Activated effector memory CD4-positive, alpha-beta T cell treated with anti-CD3 and anti-CD28 coated beads, Interleukin-2, amount 50 U/mL, for 16 hours (primary cell): ENCODE measurements at regions not wholly inside any gene's neighbourhood (a gene's known extent, or its start where the extent isn't known, plus 50 kb on each side); places are given as distances from the start of the nearest gene placed in this dataset.
"Not testable (repeated sequence)": the region's sequence is repeated elsewhere in the genome, so short reads cannot be mapped to it uniquely, and the experiment has no call there.

Experiments used
- DNase-seq: peaks from one replicate; pipeline ENCODE4 v3.0.0-alpha.2; 2020

DNA sequence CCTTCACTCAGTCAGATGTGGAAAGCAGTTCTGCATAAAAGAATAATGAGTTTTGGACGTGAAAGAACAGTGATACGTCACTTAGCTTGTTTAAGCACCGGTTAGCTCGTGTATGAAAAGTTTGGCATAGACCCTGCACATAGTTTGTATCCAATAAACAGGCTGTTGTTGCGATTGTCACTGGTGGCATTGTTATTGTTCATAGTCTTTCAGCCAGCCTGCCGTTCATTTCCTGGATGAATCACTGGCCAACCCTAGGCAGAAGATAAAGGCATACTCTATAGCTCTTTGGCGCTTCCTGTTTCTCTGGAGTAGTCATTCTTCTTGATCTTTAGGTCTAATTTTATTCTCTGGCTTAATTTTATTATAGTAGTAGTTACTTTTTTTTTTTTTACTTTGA, 57.8 kb upstream of the ANKRD30A start:
- no peak for DNase-seq

DNA sequence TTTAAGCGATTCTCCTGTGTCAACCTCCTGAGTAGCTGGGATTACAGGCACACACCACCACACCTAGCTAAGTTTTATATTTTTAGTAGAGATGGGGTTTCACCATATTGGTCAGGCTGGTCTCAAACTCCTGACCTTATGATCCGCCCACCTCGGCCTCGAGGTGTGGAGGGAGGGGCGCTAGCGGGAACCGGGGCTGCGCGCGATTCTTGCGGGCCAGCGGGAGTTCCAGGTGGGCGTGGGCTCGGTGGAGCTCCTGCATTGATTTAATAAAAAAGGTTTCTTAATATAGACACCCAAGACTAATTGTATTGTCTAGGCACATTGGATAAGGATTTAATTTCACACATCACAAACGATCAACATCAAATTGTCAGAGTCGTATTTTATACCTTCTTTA, 63.1 kb upstream of the ANKRD30A start:
- DNase-seq = not testable (repeated sequence)

DNA sequence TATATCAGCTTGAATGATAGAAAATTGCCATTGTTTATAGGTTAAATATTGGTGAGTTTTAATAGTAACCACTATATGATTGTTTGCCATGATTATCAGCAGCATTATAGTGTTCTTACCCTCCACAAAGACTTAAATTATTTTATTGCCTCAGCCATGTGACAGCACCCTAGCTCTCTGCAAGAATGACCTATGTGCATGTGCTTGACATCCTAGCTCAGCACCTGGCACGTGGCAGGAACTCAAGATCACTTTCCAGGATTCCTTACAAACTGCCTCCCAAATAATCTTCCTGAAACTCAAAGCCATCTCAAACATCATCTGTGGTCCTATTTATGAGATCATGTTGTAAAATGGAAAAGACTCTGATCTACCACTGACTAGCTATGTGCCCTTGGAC, 68.1 kb upstream of the ANKRD30A start:
- no peak for DNase-seq

DNA sequence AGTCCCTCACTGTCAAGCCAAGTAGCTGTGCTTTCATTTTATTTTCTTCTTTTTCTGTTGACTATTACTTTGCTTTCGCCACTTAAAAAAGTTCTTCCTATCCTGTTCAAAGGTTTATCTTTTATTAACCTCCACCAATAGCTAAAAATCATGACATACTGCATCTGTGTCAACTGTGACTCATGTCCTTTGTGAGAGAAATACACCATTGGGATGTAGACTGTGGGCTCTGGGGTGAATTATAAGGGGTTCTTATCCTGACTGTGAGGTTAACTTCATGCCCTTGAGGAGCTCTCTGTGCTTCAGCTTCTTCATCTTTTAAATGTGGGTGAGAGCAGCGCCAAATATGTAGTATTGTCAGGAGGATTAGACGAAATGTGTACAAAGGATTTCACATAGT, 71.9 kb upstream of the ANKRD30A start:
- no peak for DNase-seq

DNA sequence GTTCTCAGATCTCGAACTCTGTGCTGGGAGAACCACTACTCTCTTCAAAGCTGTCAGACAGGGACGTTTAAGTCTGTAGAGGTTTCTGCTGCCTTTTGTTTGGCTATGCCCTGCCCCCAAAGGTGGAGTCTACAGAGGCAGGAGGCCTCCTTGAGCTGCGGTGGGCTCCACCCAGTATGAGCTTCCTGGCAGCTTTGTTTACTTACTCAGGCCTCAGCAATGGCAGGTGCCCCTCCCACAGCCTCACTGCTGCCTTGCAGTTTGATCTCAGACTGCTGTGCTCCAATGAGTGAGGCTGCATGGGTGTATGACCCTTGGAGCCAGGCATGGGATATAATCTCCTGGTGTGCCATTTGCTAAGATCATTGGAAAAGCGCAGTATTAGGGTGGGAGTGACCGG, 75.4 kb upstream of the ANKRD30A start:
- not testable (repeated sequence) for DNase-seq

DNA sequence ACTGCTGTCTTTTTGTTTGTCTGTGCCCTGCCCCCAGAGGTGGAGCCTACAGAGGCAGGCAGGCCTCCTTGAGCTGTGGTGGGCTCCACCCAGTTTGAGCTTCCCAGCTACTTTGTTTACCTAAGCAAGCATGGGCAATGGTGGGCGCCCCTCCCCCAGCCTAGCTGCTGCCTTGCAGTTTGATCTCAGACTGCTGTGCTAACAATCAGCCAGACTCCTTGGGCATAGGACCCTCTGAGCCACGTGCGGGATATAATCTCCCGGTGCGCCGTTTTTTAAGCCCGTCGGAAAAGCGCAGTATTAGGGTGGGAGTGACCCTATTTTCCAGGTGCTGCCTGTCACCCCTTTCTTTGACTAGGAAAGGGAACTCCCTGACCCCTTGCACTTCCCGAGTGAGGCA, 81.1 kb upstream of the ANKRD30A start:
- not testable (repeated sequence) for DNase-seq

DNA sequence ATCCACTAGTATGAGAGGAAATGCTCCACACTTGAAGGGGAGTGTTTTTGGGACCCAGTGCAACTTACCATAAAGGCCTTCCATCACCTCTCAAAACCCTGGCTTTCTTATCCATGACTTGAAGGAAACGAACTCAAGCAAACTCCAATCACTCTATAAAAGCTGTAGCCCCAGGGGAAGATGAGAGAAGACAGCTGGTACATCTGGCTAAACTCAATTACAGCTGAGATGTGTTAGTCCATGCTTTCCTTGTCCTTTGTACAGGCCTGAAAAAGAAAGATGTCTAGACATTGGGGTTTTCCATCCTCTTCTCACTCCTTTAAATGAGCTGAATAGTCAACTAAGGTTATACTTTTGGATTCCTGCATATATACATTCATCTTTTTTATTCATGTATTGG, 89.5 kb upstream of the ANKRD30A start:
- no peak for DNase-seq

DNA sequence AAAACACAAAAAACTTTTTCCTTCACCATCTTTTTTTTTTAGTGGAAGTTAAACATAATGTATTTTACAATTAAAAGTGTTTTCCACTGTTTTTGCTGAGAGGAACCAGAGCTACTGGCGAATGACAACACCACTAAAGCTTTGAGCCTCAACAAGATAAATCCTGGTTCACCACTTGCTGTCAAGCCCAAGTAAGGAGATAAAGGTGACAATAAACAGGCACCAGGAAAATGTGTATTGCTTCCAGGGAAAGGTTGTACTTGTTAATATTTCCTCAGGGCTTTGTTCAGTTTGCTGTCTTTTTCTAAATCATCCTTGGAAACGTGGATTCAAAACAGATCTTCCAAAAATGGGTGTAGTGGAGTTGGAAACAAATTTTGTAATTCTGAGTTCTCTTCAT, 109.9 kb upstream of the ANKRD30A start:
- DNase-seq = no peak

DNA sequence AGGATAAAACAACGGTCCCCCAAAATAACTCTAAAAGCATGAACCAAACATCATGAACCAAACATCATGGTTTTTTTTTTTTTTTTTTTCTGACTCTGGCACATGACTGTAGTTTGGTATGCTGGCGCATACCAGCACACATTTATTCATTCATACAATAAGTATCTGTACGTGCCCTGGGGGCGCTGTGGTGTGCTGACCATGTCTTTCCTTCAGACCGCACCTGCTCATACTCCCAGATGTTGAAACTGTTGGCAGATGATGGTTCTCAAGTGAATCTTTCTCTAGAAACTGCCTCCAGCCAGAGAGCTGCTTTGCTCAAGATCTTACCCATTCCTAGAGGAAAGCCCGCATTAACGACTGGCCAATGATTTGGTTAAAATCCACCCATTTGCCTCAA, 114.7 kb upstream of the ANKRD30A start:
- DNase-seq = no peak

DNA sequence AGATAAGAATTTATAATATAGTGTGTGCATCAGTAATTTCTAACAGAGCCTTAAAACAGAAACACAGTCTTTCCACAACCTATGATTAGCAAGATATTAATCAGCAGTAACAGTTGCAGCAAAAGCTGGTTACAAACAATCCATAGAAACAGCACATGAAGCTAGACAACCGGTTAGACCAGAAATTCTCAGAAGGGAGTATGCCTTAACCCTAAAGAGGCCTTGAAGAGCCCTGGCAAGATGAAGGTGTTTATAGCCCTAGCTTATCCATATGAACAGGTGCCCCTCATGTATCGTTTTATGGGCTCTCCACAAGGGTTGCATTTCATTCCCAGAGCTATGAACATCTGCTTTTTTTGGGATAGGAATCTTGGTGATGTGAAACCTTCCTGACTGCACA, 117.1 kb upstream of the ANKRD30A start:
- not testable (repeated sequence) for DNase-seq

DNA sequence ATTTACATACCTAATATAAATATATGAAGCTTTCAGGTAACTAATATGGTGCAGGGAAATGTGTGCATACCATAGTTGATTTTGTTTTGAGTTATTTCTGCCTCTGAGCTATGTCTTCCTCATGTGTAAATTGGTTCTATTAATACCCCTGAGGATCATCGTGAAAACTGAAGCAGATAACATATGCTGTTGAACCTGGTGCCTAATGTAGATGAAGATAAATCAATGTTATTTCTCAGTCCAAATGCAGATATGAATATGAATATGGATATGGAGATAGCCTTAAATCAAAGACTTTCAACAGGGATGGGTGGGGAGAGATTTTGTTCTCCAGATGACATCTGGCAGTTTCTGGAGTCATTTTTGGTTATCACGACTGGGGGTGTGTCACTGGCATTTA, 122.3 kb upstream of the ANKRD30A start:
- no peak for DNase-seq

DNA sequence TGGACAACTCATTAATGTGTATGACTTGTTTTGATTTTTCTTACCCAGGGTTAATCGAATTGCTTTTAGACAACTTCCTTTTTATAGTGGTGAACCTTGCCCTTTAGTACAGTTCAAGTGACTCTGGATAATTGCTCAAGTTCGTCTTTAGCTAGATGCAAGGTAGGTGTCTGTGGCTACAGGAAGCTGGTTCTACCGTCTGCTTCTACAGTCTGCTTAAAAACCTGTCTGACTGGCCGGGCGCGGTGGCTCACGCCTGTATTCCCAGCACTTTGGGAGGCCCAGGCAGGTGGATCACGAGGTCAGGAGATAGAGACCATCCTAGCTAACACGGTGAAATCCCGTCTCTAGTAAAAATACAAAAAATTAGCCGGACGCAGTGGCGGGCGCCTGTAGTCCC, 129.6 kb upstream of the ANKRD30A start:
- not testable (repeated sequence) for DNase-seq

DNA sequence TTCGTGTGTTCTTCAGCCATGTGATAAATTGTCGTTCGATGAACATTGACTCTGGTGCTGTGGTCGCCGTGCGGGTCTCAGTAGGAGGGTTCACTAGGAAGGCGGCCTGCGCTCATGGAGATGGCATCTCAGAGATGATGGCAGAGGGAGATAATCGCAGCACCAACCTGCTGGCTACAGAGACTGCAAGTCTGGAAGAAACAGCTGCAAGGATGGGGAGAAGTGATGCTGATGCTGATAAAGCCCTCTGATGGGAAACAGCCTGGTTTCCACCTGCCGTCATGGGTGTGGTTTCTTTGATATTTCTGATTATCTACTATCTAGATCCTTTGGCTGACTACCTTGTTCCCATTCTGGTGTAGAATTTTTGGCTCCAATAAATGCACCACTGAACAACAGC, 130.5 kb upstream of the ANKRD30A start:
- DNase-seq = no peak

DNA sequence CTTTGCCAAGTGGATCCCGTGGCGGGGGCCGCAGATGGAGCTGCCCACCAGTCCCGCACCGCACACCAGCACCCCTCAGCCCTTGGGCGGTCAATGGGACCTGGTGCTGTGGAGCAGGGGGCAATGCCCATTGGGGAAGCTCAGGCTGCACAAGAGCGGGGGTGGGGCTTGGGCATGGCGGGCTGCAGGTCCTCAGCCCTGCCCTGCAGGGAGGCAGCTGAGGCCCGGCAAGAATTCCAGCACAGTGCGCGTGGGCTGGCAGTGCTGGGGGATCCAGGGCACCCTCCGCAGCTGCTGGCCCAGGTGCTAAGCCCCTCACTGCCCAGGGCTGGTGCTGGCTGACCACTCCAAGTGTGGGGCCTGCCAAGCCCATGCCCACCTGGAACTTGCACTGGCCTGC, 136.2 kb upstream of the ANKRD30A start:
- DNase-seq = no peak

DNA sequence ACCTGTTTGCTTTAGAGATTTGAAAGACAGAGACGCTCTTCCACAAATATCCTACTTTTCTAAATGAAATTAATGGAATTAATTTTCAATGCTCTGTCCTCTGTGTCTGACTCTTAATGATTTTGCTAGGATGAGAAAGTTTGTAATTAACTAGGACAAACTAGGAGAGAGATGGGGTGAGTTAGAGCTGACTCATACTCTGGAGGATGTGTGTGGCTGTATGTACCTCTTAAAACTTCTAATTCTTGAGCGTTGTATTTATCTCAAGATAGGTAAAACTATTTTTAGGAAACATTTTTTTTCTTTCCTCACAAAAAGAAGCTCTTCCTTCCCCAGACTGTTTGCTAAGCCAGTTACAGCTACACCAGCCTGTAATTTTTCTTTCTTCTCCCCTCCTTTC, 178.8 kb upstream of the ANKRD30A start:
- DNase-seq = no peak

DNA sequence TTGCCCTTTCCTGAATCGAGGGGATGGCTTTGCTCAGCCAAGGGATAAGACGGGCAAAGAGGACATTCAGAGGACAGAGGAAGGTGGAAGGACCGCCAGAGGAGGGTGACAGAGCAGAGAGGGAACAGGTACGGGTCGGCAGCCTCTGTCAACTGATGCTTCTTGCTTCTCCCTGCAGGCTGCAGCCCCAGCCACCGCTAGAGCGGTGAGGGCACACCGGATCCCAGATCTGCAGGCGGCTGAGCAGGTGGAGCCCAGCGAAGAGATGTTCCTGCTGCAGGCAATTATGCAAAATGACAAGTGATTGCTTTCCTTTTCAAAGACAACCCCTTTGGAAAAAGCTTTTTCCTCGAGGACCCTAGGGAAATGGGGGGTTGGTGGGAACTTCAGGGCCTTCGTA, 181.9 kb upstream of the ANKRD30A start:
- DNase-seq = no peak

DNA sequence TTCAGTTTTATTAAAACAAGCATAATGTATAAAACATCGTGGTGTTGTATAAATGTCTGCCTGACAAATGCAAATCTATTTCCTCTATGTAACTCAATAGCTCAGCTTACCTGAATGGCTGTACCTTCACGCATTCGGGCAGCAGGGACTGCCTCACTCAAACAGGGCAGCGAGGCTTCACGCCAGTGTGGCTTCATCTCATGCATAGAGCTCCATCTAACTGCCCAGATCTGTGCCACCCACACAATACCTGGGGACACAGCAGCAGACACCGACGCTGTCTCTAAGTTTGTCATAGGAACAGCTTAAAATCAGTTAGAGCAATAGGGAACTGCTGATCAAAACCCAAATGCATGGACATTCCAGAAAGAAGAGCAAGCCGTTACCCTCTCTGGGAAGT, 182.8 kb upstream of the ANKRD30A start:
- DNase-seq = no peak

DNA sequence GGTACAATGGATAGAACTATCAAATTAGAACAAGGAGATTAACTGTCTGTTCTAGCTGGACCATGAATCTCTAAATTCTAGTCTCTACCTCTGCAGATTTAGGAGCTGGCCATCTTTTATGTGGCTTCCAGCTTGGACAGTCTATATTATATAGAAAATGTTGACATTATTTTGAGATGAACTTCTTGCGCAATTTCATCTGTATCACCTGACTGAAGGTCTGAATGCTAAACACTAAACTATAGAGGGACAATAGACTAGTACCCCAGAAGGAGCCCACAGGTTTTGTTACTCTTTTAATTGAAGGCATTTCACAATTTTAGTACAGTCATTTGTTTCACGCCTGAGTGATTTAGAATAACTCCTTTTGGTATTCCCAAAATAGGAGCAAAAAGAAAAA, 222.4 kb upstream of the ANKRD30A start:
- DNase-seq = no peak

DNA sequence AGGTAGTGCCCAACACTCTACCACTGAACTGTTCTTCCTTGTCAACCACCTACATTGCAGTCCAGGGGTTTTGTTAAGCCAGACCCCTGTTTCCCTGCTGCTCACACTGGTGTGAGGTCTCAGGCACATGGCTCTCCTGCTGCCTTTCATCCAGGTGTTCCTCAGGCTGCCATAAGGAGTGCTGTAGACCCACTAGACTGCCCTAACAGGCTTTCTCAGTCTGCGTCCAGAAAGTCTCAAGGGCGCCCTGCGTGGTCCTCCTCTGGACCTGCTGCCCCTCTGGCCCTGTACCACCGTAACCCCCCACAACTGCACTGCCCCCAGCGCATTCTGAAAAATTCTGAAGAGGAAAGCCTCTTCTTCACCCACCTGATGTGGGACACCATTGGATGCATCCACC, 225.7 kb upstream of the ANKRD30A start:
- DNase-seq = no peak

DNA sequence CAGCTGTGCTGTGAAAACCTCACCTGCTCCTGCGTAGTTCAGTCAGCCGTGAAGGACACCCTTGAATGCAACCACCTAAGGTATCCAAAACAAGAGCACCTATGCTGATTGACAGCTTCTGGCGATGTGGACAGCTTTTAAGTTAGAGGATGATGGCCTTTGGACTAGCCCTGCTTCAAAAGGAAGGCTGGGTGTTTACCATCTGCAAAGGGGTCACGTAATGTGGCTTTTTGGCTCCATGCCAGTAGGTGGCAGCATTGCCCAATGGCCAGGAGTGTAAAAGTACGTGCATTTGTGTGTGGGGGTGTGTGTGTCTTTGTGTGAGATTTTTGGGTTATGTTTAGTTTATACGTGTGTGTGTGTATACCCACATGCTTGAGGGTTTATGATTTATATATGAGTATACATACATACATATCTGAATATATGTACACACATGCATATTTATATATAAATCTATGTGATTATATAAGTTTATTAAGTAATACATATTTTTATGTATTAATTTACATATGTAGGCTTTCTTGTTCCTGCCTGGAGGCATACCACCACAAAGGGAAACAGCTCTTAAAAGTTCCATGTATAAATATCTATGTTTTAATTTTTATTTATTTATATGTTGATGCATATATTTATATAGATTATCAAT, 236.3 kb upstream of the ANKRD30A start:
- peak; percentile 72 for DNase-seq

DNA sequence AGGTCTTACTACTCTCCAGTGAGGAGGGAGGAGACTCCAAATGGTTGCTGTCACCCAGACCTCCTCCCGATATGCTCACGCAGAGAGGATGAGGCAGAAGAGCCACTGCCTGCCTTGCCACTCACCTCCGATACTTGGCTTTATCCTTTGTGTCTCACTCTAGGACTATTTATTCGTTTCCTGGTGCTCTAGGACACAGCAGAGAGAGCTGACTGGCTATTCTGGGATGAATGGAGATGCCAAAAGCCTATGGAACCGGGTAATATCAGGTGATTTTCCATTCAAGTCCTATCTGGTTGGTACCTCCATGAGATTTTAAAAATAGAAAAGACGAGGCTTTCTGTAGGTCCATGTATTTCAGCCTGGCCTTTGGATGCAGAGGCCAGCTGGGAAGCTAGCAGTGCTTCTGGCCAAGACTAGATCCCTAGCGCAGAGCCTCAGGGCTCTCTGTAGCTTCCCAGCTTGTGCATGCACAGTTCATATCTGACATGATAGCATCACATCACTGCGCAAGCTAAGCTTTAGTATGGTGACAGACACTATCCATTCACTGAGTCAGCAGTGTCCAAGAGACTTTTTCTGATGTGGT, 239.0 kb upstream of the ANKRD30A start:
- no peak for DNase-seq

DNA sequence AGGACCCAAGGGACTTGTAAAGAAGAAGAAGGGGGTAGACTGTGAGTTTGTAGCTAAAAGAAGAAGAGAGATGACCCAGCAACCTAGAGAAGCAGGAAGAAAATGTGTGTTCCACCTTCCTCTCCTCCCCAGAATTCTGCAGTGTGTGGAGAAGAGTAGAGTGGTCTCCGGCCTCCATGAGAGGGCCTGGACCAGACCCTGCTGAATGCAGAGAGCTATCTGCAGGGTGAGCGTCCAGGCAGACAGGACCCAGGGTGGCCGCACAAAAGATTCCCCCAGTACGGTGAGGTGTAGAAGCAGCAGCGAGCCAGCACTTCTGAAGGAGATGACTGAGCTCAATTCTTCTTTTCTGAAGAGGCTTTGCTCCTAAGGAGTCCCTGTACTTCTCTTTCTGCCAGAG, 239.7 kb upstream of the ANKRD30A start:
- DNase-seq = no peak

DNA sequence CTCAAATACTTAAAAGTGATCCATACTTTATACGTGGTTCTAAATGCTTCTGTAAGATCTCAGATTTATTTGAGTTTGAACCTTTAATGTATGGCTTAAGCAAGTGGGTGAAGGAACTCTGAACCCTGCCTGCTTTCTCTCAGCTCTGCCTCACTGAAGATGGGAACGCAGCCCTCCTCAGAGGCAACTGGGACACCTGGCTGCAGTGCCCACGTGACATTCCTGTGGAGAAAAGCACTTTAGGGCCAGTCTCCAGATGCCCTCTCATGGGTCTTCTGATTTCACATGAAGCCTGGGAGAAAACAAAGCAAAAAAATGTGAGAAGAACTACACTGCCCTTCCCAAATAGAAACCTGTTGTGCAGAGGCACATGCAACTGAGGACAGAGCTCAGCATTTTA, 242.6 kb upstream of the ANKRD30A start:
- no peak for DNase-seq

DNA sequence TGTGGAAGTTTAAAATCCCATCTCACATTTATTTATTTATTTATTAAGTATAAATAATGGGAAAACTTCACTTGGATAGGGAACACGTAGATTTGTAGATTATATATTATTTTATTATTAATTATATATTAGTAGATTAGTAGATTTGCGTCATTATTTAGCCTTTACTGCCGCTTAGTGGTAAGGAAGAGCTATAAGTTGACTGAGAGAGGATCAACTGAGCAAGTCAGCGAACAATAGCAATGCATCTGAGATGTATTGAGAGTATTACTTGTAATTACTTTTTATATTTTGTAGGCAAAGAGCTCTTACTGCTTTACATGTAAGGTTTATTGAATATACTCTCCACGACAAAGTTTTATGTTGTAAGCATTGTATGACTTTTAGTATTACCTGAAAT, 244.5 kb upstream of the ANKRD30A start:
- DNase-seq = no peak

DNA sequence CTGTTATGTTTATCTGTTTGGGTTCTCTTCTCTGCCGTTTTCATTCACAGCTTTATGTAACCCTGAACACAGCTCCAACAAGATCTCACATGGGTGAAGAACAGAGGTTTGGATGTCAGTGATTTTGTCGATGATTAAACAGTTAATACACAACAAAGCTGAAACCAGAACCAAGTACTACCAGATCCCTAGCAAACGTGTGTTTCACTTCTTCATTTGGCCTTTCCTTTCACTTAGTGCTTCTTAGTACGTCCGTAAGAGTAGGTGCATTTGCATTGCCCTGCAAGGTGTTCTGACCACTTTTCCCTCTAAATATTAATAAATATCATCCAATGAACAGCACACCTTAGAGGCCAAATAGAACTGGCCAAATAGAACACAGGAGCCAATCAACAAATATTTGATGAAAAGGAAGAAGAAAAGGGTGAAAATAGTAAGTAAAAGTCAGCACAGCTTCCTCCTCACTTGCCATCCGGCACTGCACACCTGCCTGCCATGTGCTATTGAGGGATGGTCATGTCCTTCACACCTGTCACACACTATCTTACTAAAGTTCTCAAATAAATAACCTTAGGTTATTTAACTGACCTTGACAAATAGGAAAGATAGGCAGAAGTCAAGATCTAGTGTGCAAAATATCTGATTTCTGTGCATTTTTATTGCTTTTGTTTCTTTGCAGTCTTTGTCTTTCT, 252.6 kb upstream of the ANKRD30A start:
- no peak for DNase-seq
